GM12878 (cell line): ENCODE measurements at regions not wholly inside any gene's neighbourhood (a gene's known extent, or its start where the extent isn't known, plus 50 kb on each side); places are given as distances from the start of the nearest gene placed in this dataset.

Experiments used
- ATF2 ChIP-seq: IDR thresholded peaks from 2 replicates; pipeline ENCODE4 v1.6.1; 2012; ENCODE audit warnings: low read length, inconsistent platforms
- E2F8 ChIP-seq: fragments of 450-650 bp; IDR thresholded peaks from 2 replicates; pipeline ENCODE4 v1.6.1; 2018; ENCODE audit warnings: mild to moderate bottlenecking, low read depth, moderate library complexity; ENCODE audit not compliant: partially characterized antibody
- FOXM1 ChIP-seq: IDR thresholded peaks from 2 replicates; pipeline ENCODE4 v1.6.1; 2012; ENCODE audit warnings: low read depth, mild to moderate bottlenecking, inconsistent platforms, low read length, moderate library complexity
- GABPA ChIP-seq: IDR thresholded peaks from 2 replicates; pipeline ENCODE4 v1.6.1; 2014; ENCODE audit warnings: antibody characterized with exemption, low read depth, mild to moderate bottlenecking, inconsistent platforms
- HCFC1 ChIP-seq: fragments of 150-350 bp; IDR thresholded peaks from 2 replicates; pipeline ENCODE4 v1.6.1; 2014; ENCODE audit warnings: low read length
- IRF3 ChIP-seq: fragments of 450-650 bp; IDR thresholded peaks from 2 replicates; pipeline ENCODE4 v1.6.1; 2014; ENCODE audit warnings: mild to moderate bottlenecking
- JUNB ChIP-seq: IDR thresholded peaks from 2 replicates; pipeline ENCODE4 v1.6.1; 2016; ENCODE audit warnings: antibody characterized with exemption, mild to moderate bottlenecking
- LARP7 ChIP-seq: fragments of 450-650 bp; IDR thresholded peaks from 2 replicates; pipeline ENCODE4 v1.6.1; 2017; ENCODE audit warnings: mild to moderate bottlenecking
- NBN ChIP-seq: fragments of 450-650 bp; IDR thresholded peaks from 2 replicates; pipeline ENCODE4 v1.6.1; 2016
- NKRF ChIP-seq: fragments of 450-650 bp; conservative IDR thresholded peaks from 2 replicates; pipeline ENCODE4 v1.6.1; 2017; ENCODE audit warnings: mild to moderate bottlenecking, moderate library complexity
- NRF1 ChIP-seq: conservative IDR thresholded peaks from 2 replicates; pipeline ENCODE4 v1.6.1; 2011; ENCODE audit warnings: mild to moderate bottlenecking, low read depth, low read length, improper control_type of control experiment
- PBX3 ChIP-seq: IDR thresholded peaks from 2 replicates; pipeline ENCODE4 v1.6.1; 2011; ENCODE audit warnings: mild to moderate bottlenecking, low read depth, low read length, moderate library complexity; ENCODE audit not compliant: insufficient replicate concordance
- PML ChIP-seq: IDR thresholded peaks from 2 replicates; pipeline ENCODE4 v1.6.1; 2012; ENCODE audit warnings: low read length, inconsistent platforms
- RB1 ChIP-seq: fragments of 450-650 bp; formaldehyde crosslinking; IDR thresholded peaks from 2 replicates; pipeline ENCODE4 v1.6.1; 2017; ENCODE audit warnings: mild to moderate bottlenecking, borderline replicate concordance
- SIN3A ChIP-seq: IDR thresholded peaks from 2 replicates; pipeline ENCODE4 v1.6.1; 2012; ENCODE audit warnings: low read depth, low read length, improper control_type of control experiment
- TARDBP ChIP-seq: IDR thresholded peaks from 2 replicates; pipeline ENCODE4 v1.6.1; 2016; ENCODE audit warnings: borderline replicate concordance
- ZNF687 ChIP-seq: fragments of 450-650 bp; IDR thresholded peaks from 2 replicates; pipeline ENCODE4 v1.6.1; 2017; ENCODE audit warnings: mild to moderate bottlenecking, moderate library complexity

- TF ChIP-seq RB1 (0 out of 2 replicates have a peak, but pooled peaks have one; percentile 59), ATF2 (no peak; the same call in 1 of the 2 replicates), NRF1 (no peak), LARP7 (peak; percentile 80; the same call in 1 of the 2 replicates), GABPA (no peak), HCFC1 (no peak), E2F8 (peak; percentile 61), FOXM1 (peak; percentile 100), TARDBP (peak; percentile 28; the same call in 1 of the 2 replicates), IRF3 (peak; percentile 71), NBN (0 out of 2 replicates have a peak, but pooled peaks have one; percentile 24), PML (peak; percentile 98), JUNB (peak; percentile 7; the same call in 1 of the 2 replicates), PBX3 (peak; percentile 55), SIN3A (peak; percentile 98), NKRF (peak; percentile 99), ZNF687 (peak; percentile 25)
These were observed 93.9 kb upstream of the BTN3A2 start (continued) for GRCh38 chr6:26270903-26271667.
